Activated B cell treated with CpG ODN at 0.5 μM for 24 hours (primary cell): ENCODE measurements at regions not wholly inside any gene's neighbourhood (a gene's known extent, or its start where the extent isn't known, plus 50 kb on each side); places are given as distances from the start of the nearest gene placed in this dataset.

Experiments used
- ATAC-seq: fragments of 200-7000 bp; cut with Tn5 transposase; one replicate; pipeline ENCODE4 v1.10.0; 2021; ENCODE audit warnings: low read depth, mild to moderate bottlenecking, moderate library complexity
- CTCF ChIA-PET: fragments of 350-600 bp; sonication (Branson Sonifier 250); formaldehyde crosslinking; loops from one replicate; lab custom pipeline; 2021; ENCODE audit warnings: antibody characterized with exemption; lab: Charles Lee
- POLR2A ChIA-PET: fragments of 350-600 bp; sonication (Branson Sonifier 250); formaldehyde crosslinking; loops from one replicate; lab custom pipeline; 2021; ENCODE audit warnings: antibody characterized with exemption; lab: Charles Lee
- DNase-seq: peaks from one replicate; pipeline ENCODE4 v3.0.0; 2022
- H3K27ac Mint-ChIP-seq: one replicate; pipeline ENCODE4 v1.8.0; 2020; ENCODE audit warnings: mixed read lengths
- H3K27me3 Mint-ChIP-seq: one replicate; pipeline ENCODE4 v1.8.0; 2021; ENCODE audit warnings: mixed read lengths
- H3K36me3 Mint-ChIP-seq: one replicate; pipeline ENCODE4 v1.8.0; 2021; ENCODE audit warnings: low read depth, mixed read lengths
- H3K4me1 Mint-ChIP-seq: one replicate; pipeline ENCODE4 v1.8.0; 2021; ENCODE audit warnings: mixed read lengths
- H3K4me3 Mint-ChIP-seq: one replicate; pipeline ENCODE4 v1.8.0; 2020; ENCODE audit warnings: mild to moderate bottlenecking, mixed read lengths
- H3K9me3 Mint-ChIP-seq: one replicate; pipeline ENCODE4 v1.8.0; 2020; ENCODE audit warnings: mixed read lengths
- intact Hi-C: fragments of 100-400 bp; cut with micrococcal nuclease; formaldehyde crosslinking; loops from one replicate; pipeline ENCODE4 v1.15.1; 2024
- TF ChIP-seq, protein P1 (sequence below): fragments of 200-600 bp; IDR thresholded peaks from one replicate; pipeline ENCODE4 v1.8.0; 2022; ENCODE audit warnings: antibody characterized with exemption, mild to moderate bottlenecking

GRCh38 chr1:87474098-87474497 lies 145.4 kb downstream of the LMO4 start:
- no peaks in the 10 kb centered on the region for H3K9me3 Mint-ChIP-seq
- no peak overlapping the region for H3K4me3 Mint-ChIP-seq
- no peaks in the 10 kb centered on the region for H3K36me3 Mint-ChIP-seq
- no peak overlapping the region for H3K27ac Mint-ChIP-seq
- no peaks in the 10 kb centered on the region for H3K4me1 Mint-ChIP-seq
- CTCF ChIA-PET: no interaction called here
- intact Hi-C loops: no loop called here
- POLR2A ChIA-PET: no interaction called here
- no peaks in the 10 kb centered on the region for H3K27me3 Mint-ChIP-seq
- TF ChIP-seq, protein P1, sequence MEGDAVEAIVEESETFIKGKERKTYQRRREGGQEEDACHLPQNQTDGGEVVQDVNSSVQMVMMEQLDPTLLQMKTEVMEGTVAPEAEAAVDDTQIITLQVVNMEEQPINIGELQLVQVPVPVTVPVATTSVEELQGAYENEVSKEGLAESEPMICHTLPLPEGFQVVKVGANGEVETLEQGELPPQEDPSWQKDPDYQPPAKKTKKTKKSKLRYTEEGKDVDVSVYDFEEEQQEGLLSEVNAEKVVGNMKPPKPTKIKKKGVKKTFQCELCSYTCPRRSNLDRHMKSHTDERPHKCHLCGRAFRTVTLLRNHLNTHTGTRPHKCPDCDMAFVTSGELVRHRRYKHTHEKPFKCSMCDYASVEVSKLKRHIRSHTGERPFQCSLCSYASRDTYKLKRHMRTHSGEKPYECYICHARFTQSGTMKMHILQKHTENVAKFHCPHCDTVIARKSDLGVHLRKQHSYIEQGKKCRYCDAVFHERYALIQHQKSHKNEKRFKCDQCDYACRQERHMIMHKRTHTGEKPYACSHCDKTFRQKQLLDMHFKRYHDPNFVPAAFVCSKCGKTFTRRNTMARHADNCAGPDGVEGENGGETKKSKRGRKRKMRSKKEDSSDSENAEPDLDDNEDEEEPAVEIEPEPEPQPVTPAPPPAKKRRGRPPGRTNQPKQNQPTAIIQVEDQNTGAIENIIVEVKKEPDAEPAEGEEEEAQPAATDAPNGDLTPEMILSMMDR: no peak
- ATAC-seq: no peak
- DNase-seq: no peak

GRCh38 chr1:87478231-87478630 lies 149.6 kb downstream of the LMO4 start:
- Mint-ChIP-seq H3K36me3 (no peaks in the 10 kb centered on the region), H3K27ac (no peak overlapping the region), H3K4me1 (no peaks in the 10 kb centered on the region), H3K9me3 (no peaks in the 10 kb centered on the region), H3K4me3 (no peak overlapping the region), H3K27me3 (no peaks in the 10 kb centered on the region)
- DNase-seq (no peak), ATAC-seq (no peak)
- ChIA-PET CTCF (no interaction called here), POLR2A (no interaction called here)
- TF ChIP-seq, protein P1: no peak
- intact Hi-C loops: no loop called here

GRCh38 chr1:87495147-87495546 lies 166.5 kb downstream of the LMO4 start:
- intact Hi-C loops: loop anchor here (10.0 kb wide), 2 partner anchors 460 to 570 kb away; no protein-coding TSS in a partner anchor
- Mint-ChIP-seq H3K27ac (no peak overlapping the region), H3K4me1 (peaks cover 5% of the 10 kb centered on the region), H3K9me3 (no peaks in the 10 kb centered on the region), H3K27me3 (no peaks in the 10 kb centered on the region), H3K4me3 (no peak overlapping the region), H3K36me3 (no peaks in the 10 kb centered on the region)
- ATAC-seq (no peak), DNase-seq (no peak)
- ChIA-PET POLR2A (no interaction called here), CTCF (interaction anchor here (1.6 kb wide), 1 partner anchor 459 kb away, joined by 4 read pairs; no protein-coding TSS in a partner anchor)
- TF ChIP-seq, protein P1: no peak

DNA sequence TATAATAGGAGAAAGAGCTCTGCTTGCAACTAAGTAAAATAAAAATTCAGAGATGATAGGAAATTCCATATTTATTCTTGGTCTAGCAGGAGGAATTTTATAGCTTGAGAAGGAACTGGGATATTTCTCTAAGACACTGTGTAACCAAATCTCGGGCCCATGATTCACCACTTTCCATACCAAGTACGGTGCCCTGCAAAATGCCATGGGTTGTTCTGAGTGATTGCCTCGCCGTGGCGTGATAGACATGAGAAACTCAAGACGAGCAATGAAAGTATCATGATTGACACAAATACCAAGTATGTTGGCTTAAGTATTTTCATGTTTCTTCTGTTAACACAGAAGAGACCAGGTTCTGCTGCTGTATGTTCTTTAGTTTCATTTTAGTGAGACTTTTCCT lies 167.2 kb downstream of the LMO4 start:
- TF ChIP-seq, protein P1: no peak
- intact Hi-C loops: loop anchor here (10.0 kb wide), 2 partner anchors 459 to 569 kb away; no protein-coding TSS in a partner anchor
- DNase-seq: no peak
- H3K27me3 Mint-ChIP-seq: no peaks in the 10 kb centered on the region
- no peak for ATAC-seq
- H3K4me3 Mint-ChIP-seq: no peak overlapping the region
- ChIA-PET CTCF (interaction anchor here (1.6 kb wide), 1 partner anchor 458 kb away, joined by 4 read pairs; no protein-coding TSS in a partner anchor), POLR2A (no interaction called here)
- H3K9me3 Mint-ChIP-seq: no peaks in the 10 kb centered on the region
- H3K36me3 Mint-ChIP-seq: no peaks in the 10 kb centered on the region
- no peak overlapping the region for H3K27ac Mint-ChIP-seq
- peaks cover 5% of the 10 kb centered on the region for H3K4me1 Mint-ChIP-seq

- CTCF ChIA-PET: no interaction called here
- ATAC-seq (no peak), DNase-seq (no peak)
- no peak overlapping the region for H3K4me3 Mint-ChIP-seq
- peaks cover 7% of the 10 kb centered on the region for H3K4me1 Mint-ChIP-seq
- POLR2A ChIA-PET: no interaction called here
- no peaks in the 10 kb centered on the region for H3K27me3 Mint-ChIP-seq
- TF ChIP-seq, protein P1: no peak
- H3K9me3 Mint-ChIP-seq: no peaks in the 10 kb centered on the region
- H3K36me3 Mint-ChIP-seq: no peaks in the 10 kb centered on the region
- H3K27ac Mint-ChIP-seq: no peak overlapping the region
- intact Hi-C loops: loop anchor here (10.0 kb wide), 2 partner anchors 457 to 567 kb away; no protein-coding TSS in a partner anchor
Observed at GRCh38 chr1:87497380-87498203, 168.9 kb downstream of the LMO4 start.
